HCT116 (cell line): ENCODE measurements at regions not wholly inside any gene's neighbourhood (a gene's known extent, or its start where the extent isn't known, plus 50 kb on each side); places are given as distances from the start of the nearest gene placed in this dataset.

Source experiments
- ATAC-seq: fragments of 200-7000 bp; cut with Tn5 transposase; 2 replicates; pipeline ENCODE4 v1.9.1; 2020; ENCODE audit warnings: mild to moderate bottlenecking, moderate library complexity
- BruUV-seq: library from RNA; stranded (reverse); fragments of 400-500 nt; replicated peaks from 2 replicates; lab custom pipeline; 2021; lab: Mats Ljungman, UMichigan
- CTCF ChIA-PET: fragments of 300-600 bp; sonication (Branson Sonifier 250); formaldehyde crosslinking; loops from one replicate; lab custom pipeline; 2021; ENCODE audit warnings: antibody characterized with exemption; lab: Charles Lee
- POLR2A ChIA-PET: fragments of 300-600, 350-600 bp; sonication (Branson Sonifier 250); formaldehyde crosslinking; loops from one replicate; lab custom pipeline; 2021; ENCODE audit warnings: antibody characterized with exemption; lab: Charles Lee
- RAD21 ChIA-PET, 2 experiments: fragments of 300-600 bp; sonication (Branson Sonifier 250); formaldehyde crosslinking; loops; one replicate each; lab custom pipeline; 2023; ENCODE audit warnings: low total read pairs in 2 of 2; ENCODE audit not compliant: uncharacterized antibody in 2 of 2, unreplicated experiment in 2 of 2, low non-redundant PET in 1 of 2; lab: Charles Lee
- DNase-seq: peaks from one replicate; pipeline ENCODE4 v3.0.0-alpha.2; 2010; ENCODE audit warnings: low read depth, low spot score
- H2AFZ ChIP-seq: fragments of 200-600 bp; shearing (Covaris generic), sonication (generic); 2 replicates; pipeline ENCODE4 v1.6.1; 2017; ENCODE audit warnings: low read depth, mixed run types, mixed read lengths, antibody characterized with exemption, low read length; ENCODE audit not compliant: poor library complexity, severe bottlenecking
- H3K27ac ChIP-seq: 2 replicates; pipeline ENCODE4 v1.5.1; 2012; ENCODE audit warnings: low read depth, low read length
- H3K27me3 ChIP-seq: fragments of 200-600 bp; sonication (generic); 2 replicates; pipeline ENCODE4 v1.6.1; 2016; ENCODE audit warnings: mixed run types, low read length, mixed read lengths; ENCODE audit not compliant: insufficient read depth
- H3K36me3 ChIP-seq, 2 experiments: fragments of 200-500 bp in 1 of 2; fragments of 200-600 bp in 1 of 2; sonication (Bioruptor generic) in 1 of 2; sonication (generic) in 1 of 2; 2 replicates each; pipeline versions ENCODE4 v1.5.1 to v1.6.1; 2014 to 2016; ENCODE audit warnings: low read length in 2 of 2, inconsistent platforms in 1 of 2, mixed read lengths in 1 of 2, mixed run types in 1 of 2; ENCODE audit not compliant: insufficient read depth in 2 of 2, control insufficient read depth in 1 of 2
- H3K4me1 ChIP-seq, 2 experiments: fragments of 200-600 bp in 1 of 2; sonication (generic) in 1 of 2; 2 replicates each; pipeline versions ENCODE4 v1.5.1 to v1.6.1; 2012 to 2017; ENCODE audit warnings: low read length in 2 of 2, inconsistent platforms in 1 of 2, mild to moderate bottlenecking in 1 of 2, mixed read lengths in 1 of 2, mixed run types in 1 of 2, moderate library complexity in 1 of 2; ENCODE audit not compliant: insufficient read depth in 2 of 2, control insufficient read depth in 1 of 2
- H3K4me2 ChIP-seq: fragments of 200-600 bp; sonication (generic); 2 replicates; pipeline ENCODE4 v1.6.1; 2017; ENCODE audit warnings: mixed run types, low read length, mixed read lengths
- H3K4me3 ChIP-seq, 2 experiments: fragments of 200-600 bp in 1 of 2; sonication (generic) in 1 of 2; replicated peaks in 1 of 2; 2 replicates each; pipeline ENCODE4 v1.5.1; 2011 to 2016; ENCODE audit warnings: low read length in 2 of 2, control low read depth in 1 of 2, low read depth in 1 of 2, mild to moderate bottlenecking in 1 of 2, mixed read lengths in 1 of 2, mixed run types in 1 of 2
- H3K79me2 ChIP-seq: fragments of 200-600 bp; sonication (generic); 2 replicates; pipeline ENCODE4 v1.6.1; 2017; ENCODE audit warnings: mild to moderate bottlenecking, mixed run types, low read length, moderate library complexity, mixed read lengths; ENCODE audit not compliant: insufficient read depth
- H3K9ac ChIP-seq: fragments of 200-600 bp; sonication (generic); 2 replicates; pipeline ENCODE4 v1.6.1; 2016; ENCODE audit warnings: low read length, mixed read lengths
- H3K9me2 ChIP-seq: fragments of 200-600 bp; sonication (generic), shearing (Covaris generic); 2 replicates; pipeline ENCODE4 v1.6.1; 2017; ENCODE audit warnings: mixed run types, mild to moderate bottlenecking, moderate library complexity; ENCODE audit not compliant: insufficient read depth
- H3K9me3 ChIP-seq, 2 experiments: fragments of 200-500 bp in 1 of 2; fragments of 200-600 bp in 1 of 2; sonication (Bioruptor generic) in 1 of 2; sonication (generic) in 1 of 2; 2 replicates each; pipeline ENCODE4 v1.6.1; 2014 to 2017; ENCODE audit warnings: low read length in 2 of 2, mixed read lengths in 2 of 2, inconsistent platforms in 1 of 2, low read depth in 1 of 2, mild to moderate bottlenecking in 1 of 2, mixed run types in 1 of 2, moderate library complexity in 1 of 2; ENCODE audit not compliant: control insufficient read depth in 1 of 2, insufficient read depth in 1 of 2
- H4K20me1 ChIP-seq: fragments of 200-600 bp; sonication (generic), shearing (Covaris generic); 2 replicates; pipeline ENCODE4 v1.6.1; 2017; ENCODE audit warnings: mixed run types, mild to moderate bottlenecking, moderate library complexity; ENCODE audit not compliant: insufficient read depth
- CEBPB ChIP-seq: IDR thresholded peaks from 2 replicates; pipeline ENCODE4 v1.6.1; 2012; ENCODE audit warnings: low read depth
- ELF1 ChIP-seq: IDR thresholded peaks from 2 replicates; pipeline ENCODE4 v1.6.1; 2012; ENCODE audit warnings: low read depth, borderline replicate concordance
- EZH2phosphoT487 ChIP-seq: fragments of 200-600 bp; IDR thresholded peaks from 2 replicates; pipeline ENCODE4 v1.6.1; 2018; ENCODE audit warnings: antibody characterized with exemption, borderline replicate concordance
- FOSL1 ChIP-seq: IDR thresholded peaks from 2 replicates; pipeline ENCODE4 v1.6.1; 2012; ENCODE audit warnings: low read depth
- JUND ChIP-seq: IDR thresholded peaks from 2 replicates; pipeline ENCODE4 v1.6.1; 2012
- POLR2A ChIP-seq: IDR thresholded peaks from 2 replicates; pipeline ENCODE4 v1.7.0; 2011; ENCODE audit warnings: borderline replicate concordance; ENCODE audit not compliant: insufficient read depth, insufficient read length; ENCODE audit errors: extremely low read depth
- POLR2AphosphoS5 ChIP-seq: IDR thresholded peaks from 2 replicates; pipeline ENCODE4 v1.6.1; 2011; ENCODE audit warnings: mild to moderate bottlenecking, low read depth, low read length, moderate library complexity
- SIN3A ChIP-seq: IDR thresholded peaks from 2 replicates; pipeline ENCODE4 v1.6.1; 2012; ENCODE audit warnings: low read depth
- SP1 ChIP-seq: IDR thresholded peaks from 2 replicates; pipeline ENCODE4 v1.6.1; 2012; ENCODE audit warnings: low read depth
- SRF ChIP-seq: IDR thresholded peaks from 2 replicates; pipeline ENCODE4 v1.6.1; 2012; ENCODE audit warnings: low read depth
- TCF7L2 ChIP-seq: IDR thresholded peaks from 2 replicates; pipeline ENCODE4 v1.7.0; 2011; ENCODE audit warnings: borderline replicate concordance, inconsistent platforms; ENCODE audit not compliant: insufficient read depth, insufficient read length; ENCODE audit errors: extremely low read depth
- ZNF274 ChIP-seq: fragments of 200-500 bp; sonication (Bioruptor generic); IDR thresholded peaks from 2 replicates; pipeline ENCODE4 v1.6.1; 2014; ENCODE audit warnings: mild to moderate bottlenecking, low read depth, low read length, inconsistent platforms
- intact Hi-C: fragments of 100-400 bp; cut with micrococcal nuclease; formaldehyde crosslinking; loops from 2 replicates; pipeline ENCODE4 v1.10.0; 2022
- TF ChIP-seq, protein P1 (sequence below): IDR thresholded peaks from 2 replicates; pipeline ENCODE4 v1.6.1; 2012; ENCODE audit warnings: low read depth
- TF ChIP-seq, protein P2 (sequence below), 3 experiments: fragments of 200-600 bp in 1 of 3; sonication (generic) in 1 of 3; IDR thresholded peaks in 2 of 3; conservative IDR thresholded peaks in 1 of 3; 2 replicates each; pipeline ENCODE4 v1.5.1; 2012 to 2017; ENCODE audit warnings: low read depth in 2 of 3, low read length in 2 of 3, antibody characterized with exemption in 1 of 3, borderline replicate concordance in 1 of 3, control low read depth in 1 of 3, mild to moderate bottlenecking in 1 of 3, mixed read lengths in 1 of 3, mixed run types in 1 of 3, moderate library complexity in 1 of 3; ENCODE audit not compliant: insufficient read depth in 1 of 3
- TF ChIP-seq, protein P3 (sequence below): IDR thresholded peaks from 2 replicates; pipeline ENCODE4 v1.6.1; 2012

DNA sequence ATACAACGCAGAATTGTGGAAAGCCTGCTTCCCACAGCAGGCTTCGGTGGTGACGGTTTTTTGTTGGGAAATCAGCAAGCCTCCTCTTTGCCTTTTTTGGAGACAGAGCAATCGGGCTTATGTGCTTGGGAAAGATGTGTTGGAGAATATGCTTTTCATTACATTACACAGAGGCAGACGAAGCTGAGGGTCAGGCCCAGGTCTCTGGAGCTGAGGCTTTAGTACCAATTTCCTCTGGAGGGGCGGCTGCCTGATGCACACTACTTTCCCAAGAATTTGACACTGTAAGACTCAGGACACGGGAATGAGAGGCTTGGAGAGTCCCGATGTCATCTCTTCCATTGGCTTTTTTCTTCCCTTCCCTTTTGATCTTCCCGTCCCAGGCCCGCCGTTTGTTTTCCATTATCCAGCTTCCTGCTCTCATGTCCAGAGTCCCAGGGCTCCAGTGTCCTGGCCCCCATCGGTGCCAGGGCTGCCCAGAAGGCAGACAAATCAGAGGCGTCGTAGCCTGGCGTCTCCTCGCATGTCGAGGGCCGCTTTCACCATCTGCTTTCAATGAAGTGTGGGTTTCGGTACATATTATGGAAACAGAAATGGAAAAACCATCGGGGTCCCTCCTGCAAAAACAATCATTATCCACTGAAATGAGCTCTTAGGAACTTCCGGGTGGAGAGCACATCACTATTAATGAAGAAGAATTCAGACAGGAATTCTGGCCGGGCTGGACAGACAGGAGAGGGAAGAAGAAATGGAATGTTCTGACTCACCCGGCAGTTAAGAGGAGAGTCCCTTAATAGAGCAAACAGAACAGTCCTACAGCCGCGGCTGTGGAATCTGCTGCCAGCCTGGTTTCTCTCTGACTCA, 123.0 kb upstream of the JCAD start:
- no peaks in the 10 kb centered on the region for H4K20me1 ChIP-seq
- no TSS peak for BruUV-seq
- ChIA-PET CTCF (no interaction called here), RAD21 (no interaction called here), POLR2A (no interaction called here)
- H2AFZ ChIP-seq = peak overlapping the region; percentile 65
- H3K4me3 ChIP-seq = no peak overlapping the region
- 0 out of 2 replicates have a peak overlapping the region, but pooled peaks have one; percentile 17 for H3K9ac ChIP-seq
- H3K4me2 ChIP-seq = peak overlapping the region; percentile 57
- H3K79me2 ChIP-seq = no peaks in the 10 kb centered on the region
- DNase-seq (no peak), ATAC-seq (peak; percentile 81)
- no peaks in the 10 kb centered on the region for H3K27me3 ChIP-seq
- H3K9me3 ChIP-seq = no peaks in the 10 kb centered on the region
- H3K9me2 ChIP-seq = no peaks in the 10 kb centered on the region
- TF ChIP-seq CEBPB = no peak
- TF ChIP-seq, protein P1, sequence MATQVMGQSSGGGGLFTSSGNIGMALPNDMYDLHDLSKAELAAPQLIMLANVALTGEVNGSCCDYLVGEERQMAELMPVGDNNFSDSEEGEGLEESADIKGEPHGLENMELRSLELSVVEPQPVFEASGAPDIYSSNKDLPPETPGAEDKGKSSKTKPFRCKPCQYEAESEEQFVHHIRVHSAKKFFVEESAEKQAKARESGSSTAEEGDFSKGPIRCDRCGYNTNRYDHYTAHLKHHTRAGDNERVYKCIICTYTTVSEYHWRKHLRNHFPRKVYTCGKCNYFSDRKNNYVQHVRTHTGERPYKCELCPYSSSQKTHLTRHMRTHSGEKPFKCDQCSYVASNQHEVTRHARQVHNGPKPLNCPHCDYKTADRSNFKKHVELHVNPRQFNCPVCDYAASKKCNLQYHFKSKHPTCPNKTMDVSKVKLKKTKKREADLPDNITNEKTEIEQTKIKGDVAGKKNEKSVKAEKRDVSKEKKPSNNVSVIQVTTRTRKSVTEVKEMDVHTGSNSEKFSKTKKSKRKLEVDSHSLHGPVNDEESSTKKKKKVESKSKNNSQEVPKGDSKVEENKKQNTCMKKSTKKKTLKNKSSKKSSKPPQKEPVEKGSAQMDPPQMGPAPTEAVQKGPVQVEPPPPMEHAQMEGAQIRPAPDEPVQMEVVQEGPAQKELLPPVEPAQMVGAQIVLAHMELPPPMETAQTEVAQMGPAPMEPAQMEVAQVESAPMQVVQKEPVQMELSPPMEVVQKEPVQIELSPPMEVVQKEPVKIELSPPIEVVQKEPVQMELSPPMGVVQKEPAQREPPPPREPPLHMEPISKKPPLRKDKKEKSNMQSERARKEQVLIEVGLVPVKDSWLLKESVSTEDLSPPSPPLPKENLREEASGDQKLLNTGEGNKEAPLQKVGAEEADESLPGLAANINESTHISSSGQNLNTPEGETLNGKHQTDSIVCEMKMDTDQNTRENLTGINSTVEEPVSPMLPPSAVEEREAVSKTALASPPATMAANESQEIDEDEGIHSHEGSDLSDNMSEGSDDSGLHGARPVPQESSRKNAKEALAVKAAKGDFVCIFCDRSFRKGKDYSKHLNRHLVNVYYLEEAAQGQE = no peak
- TF ChIP-seq TCF7L2 = no peak
- TF ChIP-seq POLR2AphosphoS5 = no peak
- TF ChIP-seq, protein P2, sequence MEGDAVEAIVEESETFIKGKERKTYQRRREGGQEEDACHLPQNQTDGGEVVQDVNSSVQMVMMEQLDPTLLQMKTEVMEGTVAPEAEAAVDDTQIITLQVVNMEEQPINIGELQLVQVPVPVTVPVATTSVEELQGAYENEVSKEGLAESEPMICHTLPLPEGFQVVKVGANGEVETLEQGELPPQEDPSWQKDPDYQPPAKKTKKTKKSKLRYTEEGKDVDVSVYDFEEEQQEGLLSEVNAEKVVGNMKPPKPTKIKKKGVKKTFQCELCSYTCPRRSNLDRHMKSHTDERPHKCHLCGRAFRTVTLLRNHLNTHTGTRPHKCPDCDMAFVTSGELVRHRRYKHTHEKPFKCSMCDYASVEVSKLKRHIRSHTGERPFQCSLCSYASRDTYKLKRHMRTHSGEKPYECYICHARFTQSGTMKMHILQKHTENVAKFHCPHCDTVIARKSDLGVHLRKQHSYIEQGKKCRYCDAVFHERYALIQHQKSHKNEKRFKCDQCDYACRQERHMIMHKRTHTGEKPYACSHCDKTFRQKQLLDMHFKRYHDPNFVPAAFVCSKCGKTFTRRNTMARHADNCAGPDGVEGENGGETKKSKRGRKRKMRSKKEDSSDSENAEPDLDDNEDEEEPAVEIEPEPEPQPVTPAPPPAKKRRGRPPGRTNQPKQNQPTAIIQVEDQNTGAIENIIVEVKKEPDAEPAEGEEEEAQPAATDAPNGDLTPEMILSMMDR (IDR thresholded peaks at IDR 0.05 in 2 of 3, conservative IDR thresholded peaks at IDR 0.05 in 1 of 3; ENCODE audit: borderline replicate concordance in 1 of 3, insufficient read depth in 1 of 3, low read depth in 2 of 3, low read length in 2 of 3) = no peak
- TF ChIP-seq FOSL1 = peak; percentile 41
- peak; percentile 41 for TF ChIP-seq SP1
- TF ChIP-seq, protein P3, sequence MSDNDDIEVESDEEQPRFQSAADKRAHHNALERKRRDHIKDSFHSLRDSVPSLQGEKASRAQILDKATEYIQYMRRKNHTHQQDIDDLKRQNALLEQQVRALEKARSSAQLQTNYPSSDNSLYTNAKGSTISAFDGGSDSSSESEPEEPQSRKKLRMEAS = 0 out of 2 replicates have a peak, but pooled peaks have one; percentile 16
- no peak for TF ChIP-seq SRF
- no peak for TF ChIP-seq ZNF274
- TF ChIP-seq SIN3A = no peak
- peak; percentile 13; the same call in 1 of the 2 replicates for TF ChIP-seq ELF1
- TF ChIP-seq JUND = peak; percentile 56
- TF ChIP-seq POLR2A = no peak
- TF ChIP-seq EZH2phosphoT487 = no peak
- intact Hi-C loops = no loop called here
- H3K27ac ChIP-seq = no peak overlapping the region
- peaks cover 4 to 28% of the 10 kb centered on the region in 2 experiments; a peak in 3 of 4 replicates for H3K4me1 ChIP-seq
- H3K36me3 ChIP-seq = no peaks in the 10 kb centered on the region
